ENCODE measurements at regions not wholly inside any gene's neighbourhood (a gene's known extent, or its start where the extent isn't known, plus 50 kb on each side); places are given as distances from the start of the nearest gene placed in this dataset.

GRCh38 chr2:200736646-200737274, 75.0 kb upstream of the BZW1 start:
- TF ChIP-seq EP300 (IDR thresholded peaks at IDR 0.05), result no peak
- no peak for TF ChIP-seq POLR2A (IDR thresholded peaks at IDR 0.05)
